ENCODE measurements at regions not wholly inside any gene's neighbourhood (a gene's known extent, or its start where the extent isn't known, plus 50 kb on each side); places are given as distances from the start of the nearest gene placed in this dataset.
A peak's percentile ranks its signal among the peaks of the same experiment; 100 is the strongest.

DNA sequence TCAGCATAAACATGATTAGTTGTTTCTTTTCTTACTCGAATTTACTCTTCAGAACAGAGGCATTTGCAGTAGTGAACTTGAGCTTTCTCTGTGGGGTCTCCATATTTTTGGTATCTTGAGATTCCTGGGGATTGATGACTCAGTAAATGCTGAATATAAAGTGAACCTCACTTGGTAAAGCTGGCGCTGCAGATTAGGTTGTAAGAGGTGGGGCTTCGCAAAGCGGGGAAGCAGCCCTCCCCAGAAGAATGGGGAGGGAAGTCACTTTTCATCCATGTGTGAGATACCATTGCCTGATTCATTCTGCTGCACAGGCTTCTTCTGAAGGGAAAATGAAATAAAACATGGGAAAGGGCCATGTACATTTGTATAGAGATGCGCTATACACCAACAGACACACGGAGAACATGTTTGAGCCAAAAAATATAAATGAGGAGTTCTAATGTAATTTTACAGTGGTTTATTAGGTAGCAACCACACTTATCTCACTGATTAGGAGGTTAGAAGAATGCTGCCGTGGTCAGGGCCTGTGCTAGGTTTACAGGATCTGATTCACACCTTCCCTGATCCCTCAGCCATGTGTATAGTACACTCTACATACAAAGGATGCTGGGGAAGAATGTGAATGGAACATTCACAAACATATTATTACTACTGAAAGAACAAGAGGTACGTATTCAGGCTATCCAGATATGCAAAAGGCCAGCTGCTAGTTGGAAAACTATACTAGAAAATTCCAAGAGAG lies 63.5 kb downstream of the DNTTIP2 start:
- no peak for DNase-seq
- H3K9me3 ChIP-seq = no peaks in the 10 kb centered on the region
- H3K36me3 ChIP-seq = no peaks in the 10 kb centered on the region
- peaks cover 0 to 17% (median 8%) of the 10 kb centered on the region in 4 donors for H3K4me1 ChIP-seq
- H3K27ac ChIP-seq = no peak overlapping the region
- H3K4me3 ChIP-seq = no peak overlapping the region
- intact Hi-C loops (cut with DNase I; ENCODE audit: low total_unique reads) = loop anchor here (2.0 kb wide), 1 partner anchor 185 kb away; no protein-coding TSS in a partner anchor
- TF ChIP-seq, protein P1, sequence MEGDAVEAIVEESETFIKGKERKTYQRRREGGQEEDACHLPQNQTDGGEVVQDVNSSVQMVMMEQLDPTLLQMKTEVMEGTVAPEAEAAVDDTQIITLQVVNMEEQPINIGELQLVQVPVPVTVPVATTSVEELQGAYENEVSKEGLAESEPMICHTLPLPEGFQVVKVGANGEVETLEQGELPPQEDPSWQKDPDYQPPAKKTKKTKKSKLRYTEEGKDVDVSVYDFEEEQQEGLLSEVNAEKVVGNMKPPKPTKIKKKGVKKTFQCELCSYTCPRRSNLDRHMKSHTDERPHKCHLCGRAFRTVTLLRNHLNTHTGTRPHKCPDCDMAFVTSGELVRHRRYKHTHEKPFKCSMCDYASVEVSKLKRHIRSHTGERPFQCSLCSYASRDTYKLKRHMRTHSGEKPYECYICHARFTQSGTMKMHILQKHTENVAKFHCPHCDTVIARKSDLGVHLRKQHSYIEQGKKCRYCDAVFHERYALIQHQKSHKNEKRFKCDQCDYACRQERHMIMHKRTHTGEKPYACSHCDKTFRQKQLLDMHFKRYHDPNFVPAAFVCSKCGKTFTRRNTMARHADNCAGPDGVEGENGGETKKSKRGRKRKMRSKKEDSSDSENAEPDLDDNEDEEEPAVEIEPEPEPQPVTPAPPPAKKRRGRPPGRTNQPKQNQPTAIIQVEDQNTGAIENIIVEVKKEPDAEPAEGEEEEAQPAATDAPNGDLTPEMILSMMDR (IDR thresholded peaks at IDR 0.05) = no peak
- H3K27me3 ChIP-seq = no peaks in the 10 kb centered on the region

DNA sequence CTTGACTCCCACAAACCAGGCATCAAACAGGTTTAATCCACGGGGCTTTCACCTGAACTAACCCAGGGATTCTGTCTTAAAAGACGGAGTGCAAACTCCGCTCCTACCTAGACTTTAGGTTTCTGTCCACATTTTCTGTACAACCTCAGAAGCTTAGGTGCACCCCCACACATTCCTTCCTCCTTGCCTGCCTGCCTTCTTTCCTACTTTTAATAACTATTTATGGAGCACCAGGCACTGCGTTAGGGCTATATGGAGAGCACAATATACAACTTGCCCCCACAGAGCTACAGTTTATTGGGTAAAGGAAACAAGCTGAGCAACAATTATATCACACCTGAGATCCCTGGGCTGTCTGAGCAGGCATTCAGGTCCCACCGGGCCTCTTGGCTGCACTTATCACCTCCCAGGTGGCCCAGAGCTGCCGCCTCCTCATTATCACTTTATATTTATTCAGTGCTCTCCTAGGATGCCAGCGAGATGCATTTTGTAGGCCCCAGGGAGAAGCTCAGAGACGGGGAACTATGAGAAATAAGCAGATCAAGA lies 64.1 kb downstream of the DNTTIP2 start:
- Histone ChIP-seq H3K27ac (no peak overlapping the region), H3K36me3 (no peaks in the 10 kb centered on the region), H3K27me3 (no peaks in the 10 kb centered on the region), H3K4me3 (no peak overlapping the region), H3K4me1 (peaks cover 0 to 17% (median 8%) of the 10 kb centered on the region in 4 donors), H3K9me3 (no peaks in the 10 kb centered on the region)
- intact Hi-C loops (cut with DNase I; ENCODE audit: low total_unique reads) = loop anchor here (2.0 to 5.0 kb wide), 2 partner anchors 184 to 378 kb away; no protein-coding TSS in a partner anchor
- DNase-seq = no peak
- TF ChIP-seq, protein P1 (IDR thresholded peaks at IDR 0.05) = no peak

DNA sequence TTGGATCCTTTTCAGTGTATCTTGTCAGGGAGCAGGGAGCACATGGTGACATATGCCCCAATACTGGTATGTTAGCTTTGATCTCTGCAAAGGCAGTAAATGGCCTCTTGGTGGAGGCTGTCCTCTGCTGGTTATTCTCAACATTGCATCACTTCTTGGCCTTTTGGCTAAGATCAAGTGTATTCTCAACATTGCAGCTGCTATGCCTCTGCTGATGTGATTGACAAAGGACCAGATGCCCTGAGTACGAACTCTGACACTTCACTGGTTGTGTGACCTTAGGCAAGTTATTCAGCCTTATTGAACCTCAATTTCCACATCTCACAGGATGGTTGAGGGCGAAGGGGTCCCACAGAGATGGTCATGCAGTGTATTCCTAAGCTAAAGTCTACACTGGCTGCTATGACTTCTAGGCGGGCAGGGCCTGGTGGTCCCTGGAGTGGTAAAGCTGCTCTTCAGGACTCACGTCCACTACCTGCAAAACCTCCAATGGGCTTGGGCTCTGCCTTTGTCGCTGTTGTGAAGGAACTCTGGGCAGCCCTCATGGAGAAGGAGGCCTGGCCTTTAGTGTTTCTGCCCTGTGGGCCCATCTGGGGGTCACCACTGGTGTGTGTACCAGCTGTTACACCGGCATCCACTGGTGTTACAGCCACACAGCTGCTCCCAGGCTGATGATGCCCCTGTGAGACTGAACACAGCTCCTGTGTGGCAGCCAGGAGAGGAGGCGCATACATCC lies 64.8 kb downstream of the DNTTIP2 start:
- intact Hi-C loops (cut with DNase I; ENCODE audit: low total_unique reads) = loop anchor here (2.0 to 5.0 kb wide), 2 partner anchors 183 to 377 kb away; no protein-coding TSS in a partner anchor
- Histone ChIP-seq H3K4me1 (peaks cover 0 to 17% (median 8%) of the 10 kb centered on the region in 4 donors), H3K27me3 (no peaks in the 10 kb centered on the region), H3K9me3 (no peaks in the 10 kb centered on the region), H3K36me3 (no peaks in the 10 kb centered on the region), H3K4me3 (no peak overlapping the region), H3K27ac (no peak overlapping the region)
- DNase-seq = peak in 1 of 2 donors; percentile 53
- TF ChIP-seq, protein P1 (IDR thresholded peaks at IDR 0.05) = peak; percentile 98 to 99

DNA sequence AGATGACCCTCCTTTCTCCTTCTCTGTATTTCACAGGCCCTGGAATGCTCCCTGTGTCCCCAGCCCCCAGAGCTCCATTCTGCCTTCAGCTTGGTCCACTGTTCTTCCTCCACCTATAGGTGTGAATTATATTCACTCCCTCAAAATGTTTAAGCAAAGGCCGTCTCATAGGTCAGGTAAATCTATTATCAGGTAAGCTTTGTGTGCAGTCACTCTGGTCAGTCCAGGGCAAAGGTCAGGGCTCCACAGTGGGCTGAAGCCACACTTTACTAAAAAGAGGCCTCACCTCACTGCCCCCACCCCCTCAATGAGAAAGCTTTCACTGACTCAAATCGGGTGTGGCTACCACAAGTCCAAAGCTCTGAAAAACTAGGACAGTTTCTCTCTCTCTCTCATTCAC lies 65.9 kb downstream of the DNTTIP2 start:
- Histone ChIP-seq H3K36me3 (no peaks in the 10 kb centered on the region), H3K27me3 (no peaks in the 10 kb centered on the region), H3K9me3 (no peaks in the 10 kb centered on the region), H3K27ac (no peak overlapping the region), H3K4me1 (peaks cover 0 to 17% (median 8%) of the 10 kb centered on the region in 4 donors), H3K4me3 (no peak overlapping the region)
- no peak for DNase-seq
- intact Hi-C loops (cut with DNase I; ENCODE audit: low total_unique reads) = loop anchor here (5.0 kb wide), 1 partner anchor 376 kb away; no protein-coding TSS in a partner anchor
- TF ChIP-seq, protein P1 (IDR thresholded peaks at IDR 0.05) = no peak

DNA sequence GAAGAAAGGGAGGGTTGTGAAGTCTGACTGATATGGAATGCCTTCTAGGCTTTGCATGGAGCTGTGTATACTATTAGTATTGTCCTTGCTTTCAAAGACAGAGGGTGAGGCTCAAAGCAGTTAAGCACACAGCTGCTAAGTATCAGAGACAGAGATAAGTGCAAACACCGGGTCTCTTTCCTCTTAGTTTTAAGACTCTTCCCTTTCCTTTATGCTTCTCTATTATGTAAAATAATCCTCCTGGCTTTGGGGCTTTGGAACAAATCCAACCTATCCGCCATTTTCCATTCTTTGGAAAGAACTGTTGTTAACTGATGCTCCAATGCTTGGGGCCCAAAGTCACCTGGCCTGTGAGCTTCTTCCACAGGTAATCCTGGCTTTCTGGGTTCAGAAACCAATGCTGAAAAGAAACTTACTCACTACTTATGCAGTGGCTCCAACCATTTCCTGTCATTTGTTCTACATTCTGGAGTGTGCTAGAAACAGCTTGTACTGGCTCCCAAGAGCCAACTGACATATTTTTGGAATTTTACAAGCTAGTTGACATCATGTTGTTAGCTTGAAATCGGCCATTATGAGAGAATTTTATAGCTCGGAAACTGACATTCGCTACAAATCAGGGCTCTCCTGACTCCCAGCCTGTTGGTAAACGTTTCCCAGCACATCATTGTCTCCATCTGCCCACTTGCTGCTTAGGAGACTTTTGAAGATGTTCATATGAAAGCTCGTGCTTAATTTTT lies 67.5 kb downstream of the DNTTIP2 start:
- H3K36me3 ChIP-seq = no peaks in the 10 kb centered on the region
- peak overlapping the region; percentile 33 to 34 for H3K27ac ChIP-seq
- H3K4me3 ChIP-seq = no peak overlapping the region
- intact Hi-C loops (cut with DNase I; ENCODE audit: low total_unique reads) = loop anchor here (5.0 kb wide), 1 partner anchor 374 kb away; no protein-coding TSS in a partner anchor
- peaks cover 0 to 17% (median 8%) of the 10 kb centered on the region in 4 donors for H3K4me1 ChIP-seq
- no peak for DNase-seq
- H3K27me3 ChIP-seq = no peaks in the 10 kb centered on the region
- TF ChIP-seq, protein P1 (IDR thresholded peaks at IDR 0.05) = no peak
- H3K9me3 ChIP-seq = no peaks in the 10 kb centered on the region
